SW 1271 (cell line): ENCODE measurements at regions not wholly inside any gene's neighbourhood (a gene's known extent, or its start where the extent isn't known, plus 50 kb on each side); places are given as distances from the start of the nearest gene placed in this dataset.
A peak's percentile ranks its signal among the peaks of the same experiment; 100 is the strongest.
"Not testable (repeated sequence)": the region's sequence is repeated elsewhere in the genome, so short reads cannot be mapped to it uniquely, and the experiment has no call there.

Source experiments
- DNase-seq, 2 experiments: peaks; one replicate each; lab custom pipeline; 2025; lab: John Stamatoyannopoulos, UW

GRCh38 chr1:201728731-201729130 is 100.2 kb upstream of the IPO9 start:
- no peak for DNase-seq

- DNase-seq = no peak
Measured at GRCh38 chr1:201729973-201730608, 98.9 kb upstream of the IPO9 start.

- no peak for DNase-seq
Measured at GRCh38 chr1:201730611-201731010, 98.3 kb upstream of the IPO9 start.

- DNase-seq = no peak
Measured at GRCh38 chr1:201731142-201731541, 97.8 kb upstream of the IPO9 start.

- DNase-seq = no peak
Measured at GRCh38 chr1:201731592-201731991, 97.4 kb upstream of the IPO9 start.

- no peak for DNase-seq
Measured at GRCh38 chr1:201732351-201732750, 96.6 kb upstream of the IPO9 start.

- not testable (repeated sequence) for DNase-seq
Measured at GRCh38 chr1:201734221-201734620, 94.7 kb upstream of the IPO9 start.

- no peak for DNase-seq
Measured at GRCh38 chr1:201734786-201735185, 94.2 kb upstream of the IPO9 start.

- no peak for DNase-seq
Measured at GRCh38 chr1:201736707-201737320, 92.1 kb upstream of the IPO9 start.

- DNase-seq = no peak
Measured at GRCh38 chr1:201737352-201738060, 91.5 kb upstream of the IPO9 start.

- no peak for DNase-seq
Measured at GRCh38 chr1:201739080-201739479, 89.9 kb upstream of the IPO9 start.

GRCh38 chr1:201739492-201740085 is 89.4 kb upstream of the IPO9 start:
- DNase-seq = peak; percentile 5 to 24

GRCh38 chr1:201740086-201740541 is 88.8 kb upstream of the IPO9 start:
- no peak for DNase-seq

- no peak for DNase-seq
Measured at GRCh38 chr1:201740670-201741111, 88.3 kb upstream of the IPO9 start.

GRCh38 chr1:201741763-201742342 is 87.1 kb upstream of the IPO9 start:
- DNase-seq = no peak

- no peak for DNase-seq
Measured at GRCh38 chr1:201742476-201742875, 86.5 kb upstream of the IPO9 start.

- DNase-seq = no peak
Measured at GRCh38 chr1:201742955-201743805, 85.8 kb upstream of the IPO9 start.

GRCh38 chr1:201745023-201745422 is 83.9 kb upstream of the IPO9 start:
- no peak for DNase-seq

- DNase-seq = no peak
Measured at GRCh38 chr1:201746156-201746555, 82.8 kb upstream of the IPO9 start.

GRCh38 chr1:201747261-201747660 is 81.7 kb upstream of the IPO9 start:
- no peak for DNase-seq

GRCh38 chr1:201748335-201748734 is 80.6 kb upstream of the IPO9 start:
- peak; percentile 29 to 31 for DNase-seq
